GM12878 (cell line): ENCODE measurements at regions not wholly inside any gene's neighbourhood (a gene's known extent, or its start where the extent isn't known, plus 50 kb on each side); places are given as distances from the start of the nearest gene placed in this dataset.

ENCODE experiments used
- CTCF ChIP-seq, 3 experiments: IDR thresholded peaks in 2 of 3; conservative IDR thresholded peaks in 1 of 3; 2 replicates each; pipeline ENCODE4 v1.5.1; 2011; ENCODE audit warnings: low read depth in 3 of 3, low read length in 3 of 3, mild to moderate bottlenecking in 3 of 3, control low read depth in 2 of 3, moderate library complexity in 2 of 3, inconsistent platforms in 1 of 3, mixed read lengths in 1 of 3; ENCODE audit not compliant: control insufficient read depth in 2 of 3, insufficient read depth in 1 of 3; ENCODE audit errors: extremely low read depth in 1 of 3
- HDAC6 ChIP-seq: fragments of 200-600 bp; sonication (generic); IDR thresholded peaks from one replicate; pipeline ENCODE4 v1.8.0; 2017; ENCODE audit warnings: antibody characterized with exemption; ENCODE audit not compliant: unreplicated experiment
- IRF3 ChIP-seq: fragments of 450-650 bp; IDR thresholded peaks from 2 replicates; pipeline ENCODE4 v1.6.1; 2014; ENCODE audit warnings: mild to moderate bottlenecking
- IRF5 ChIP-seq: fragments of 450-650 bp; IDR thresholded peaks from 2 replicates; pipeline ENCODE4 v1.6.1; 2017; ENCODE audit warnings: borderline replicate concordance
- LARP7 ChIP-seq: fragments of 450-650 bp; IDR thresholded peaks from 2 replicates; pipeline ENCODE4 v1.6.1; 2017; ENCODE audit warnings: mild to moderate bottlenecking
- MEF2B ChIP-seq: fragments of 450-650 bp; IDR thresholded peaks from 2 replicates; pipeline ENCODE4 v1.6.1; 2018; ENCODE audit warnings: mild to moderate bottlenecking, moderate library complexity; ENCODE audit not compliant: partially characterized antibody, poor library complexity, severe bottlenecking
- RCOR1 ChIP-seq: conservative IDR thresholded peaks from 2 replicates; pipeline ENCODE4 v1.6.1; 2012; ENCODE audit warnings: low read depth, low read length, improper control_type of control experiment

GRCh38 chr4:117010671-117011070 lies 74.7 kb downstream of the TRAM1L1 start:
- TF ChIP-seq CTCF (IDR thresholded peaks at IDR 0.05 in 2 of 3, conservative IDR thresholded peaks at IDR 0.05 in 1 of 3; ENCODE audit: control insufficient read depth in 2 of 3, extremely low read depth in 1 of 3, insufficient read depth in 1 of 3, low read depth in 3 of 3, low read length in 3 of 3) (no peak), LARP7 (no peak), HDAC6 (no peak), RCOR1 (no peak), IRF5 (no peak), IRF3 (no peak), MEF2B (no peak)
